Thoracic aorta (tissue), 2 donors: ENCODE measurements at regions not wholly inside any gene's neighbourhood (a gene's known extent, or its start where the extent isn't known, plus 50 kb on each side); places are given as distances from the start of the nearest gene placed in this dataset.

ENCODE experiments used
- ATAC-seq: fragments of 150-250 bp; one replicate; pipeline ENCODE4 v1.8.0; 2017; ENCODE audit warnings: low read depth; ENCODE audit not compliant: insufficient number of reproducible peaks, low FRiP score
- DNase-seq: peaks from one replicate; pipeline ENCODE4 v3.0.0-alpha.2; 2020; ENCODE audit warnings: low spot score
- H3K27ac ChIP-seq, 2 donors: fragments of 200-600 bp; sonication (generic); 1 replicate in 1 of 2; 2 replicates in 1 of 2; pipeline ENCODE4 v1.5.1; 2016; ENCODE audit warnings: mild to moderate bottlenecking in 2 of 2, moderate library complexity in 2 of 2
- H3K27me3 ChIP-seq: fragments of 200-600 bp; sonication (generic); replicated peaks from 2 replicates; pipeline ENCODE4 v1.6.0; 2016; ENCODE audit warnings: mild to moderate bottlenecking; ENCODE audit not compliant: insufficient read depth
- H3K36me3 ChIP-seq: fragments of 200-600 bp; sonication (generic); one replicate; pipeline ENCODE4 v1.5.1; 2016
- H3K4me1 ChIP-seq, 2 donors: fragments of 200-600 bp; sonication (generic); 1 replicate in 1 of 2; 2 replicates in 1 of 2; pipeline versions ENCODE4 v1.5.1 to v1.6.0; 2016; ENCODE audit warnings: low read depth in 2 of 2, mild to moderate bottlenecking in 1 of 2; ENCODE audit not compliant: control insufficient read depth in 1 of 2
- H3K4me3 ChIP-seq: fragments of 200-600 bp; sonication (generic); 2 replicates; pipeline ENCODE4 v1.5.1; 2016; ENCODE audit warnings: mild to moderate bottlenecking
- H3K9me3 ChIP-seq: fragments of 200-600 bp; sonication (generic); 2 replicates; pipeline ENCODE4 v1.5.1; 2016
- TF ChIP-seq, protein P1 (sequence below): fragments of 200-600 bp; sonication (generic); IDR thresholded peaks from one replicate; pipeline ENCODE4 v1.5.1; 2019; ENCODE audit warnings: antibody characterized with exemption

DNA sequence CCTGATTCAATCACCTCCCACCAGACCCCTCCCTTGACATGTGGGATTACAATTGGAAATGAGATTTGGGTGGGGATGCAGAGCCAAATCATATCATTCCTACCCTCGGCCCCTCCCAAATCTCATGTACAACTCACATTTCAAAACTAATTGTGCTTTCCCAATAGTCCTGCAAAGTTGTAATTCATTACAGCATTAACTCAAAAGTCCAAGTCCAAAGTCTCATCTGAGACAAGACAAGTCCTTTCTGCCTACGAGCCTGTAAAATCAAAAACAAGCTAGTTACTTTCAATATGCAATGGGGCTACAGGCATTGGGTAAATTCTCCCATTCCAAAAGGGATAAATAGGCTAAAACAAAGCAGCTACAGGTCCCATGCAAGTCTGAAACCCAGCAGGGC, 634.6 kb downstream of the SLC6A15 start:
- no peak for DNase-seq
- H3K9me3 ChIP-seq, result no peaks in the 10 kb centered on the region
- no peak for ATAC-seq
- no peaks in the 10 kb centered on the region for H3K36me3 ChIP-seq
- H3K4me1 ChIP-seq, result no peaks in the 10 kb centered on the region
- no peak overlapping the region for H3K4me3 ChIP-seq
- H3K27me3 ChIP-seq, result no peaks in the 10 kb centered on the region
- TF ChIP-seq, protein P1, sequence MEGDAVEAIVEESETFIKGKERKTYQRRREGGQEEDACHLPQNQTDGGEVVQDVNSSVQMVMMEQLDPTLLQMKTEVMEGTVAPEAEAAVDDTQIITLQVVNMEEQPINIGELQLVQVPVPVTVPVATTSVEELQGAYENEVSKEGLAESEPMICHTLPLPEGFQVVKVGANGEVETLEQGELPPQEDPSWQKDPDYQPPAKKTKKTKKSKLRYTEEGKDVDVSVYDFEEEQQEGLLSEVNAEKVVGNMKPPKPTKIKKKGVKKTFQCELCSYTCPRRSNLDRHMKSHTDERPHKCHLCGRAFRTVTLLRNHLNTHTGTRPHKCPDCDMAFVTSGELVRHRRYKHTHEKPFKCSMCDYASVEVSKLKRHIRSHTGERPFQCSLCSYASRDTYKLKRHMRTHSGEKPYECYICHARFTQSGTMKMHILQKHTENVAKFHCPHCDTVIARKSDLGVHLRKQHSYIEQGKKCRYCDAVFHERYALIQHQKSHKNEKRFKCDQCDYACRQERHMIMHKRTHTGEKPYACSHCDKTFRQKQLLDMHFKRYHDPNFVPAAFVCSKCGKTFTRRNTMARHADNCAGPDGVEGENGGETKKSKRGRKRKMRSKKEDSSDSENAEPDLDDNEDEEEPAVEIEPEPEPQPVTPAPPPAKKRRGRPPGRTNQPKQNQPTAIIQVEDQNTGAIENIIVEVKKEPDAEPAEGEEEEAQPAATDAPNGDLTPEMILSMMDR, result no peak
- no peak overlapping the region for H3K27ac ChIP-seq

DNA sequence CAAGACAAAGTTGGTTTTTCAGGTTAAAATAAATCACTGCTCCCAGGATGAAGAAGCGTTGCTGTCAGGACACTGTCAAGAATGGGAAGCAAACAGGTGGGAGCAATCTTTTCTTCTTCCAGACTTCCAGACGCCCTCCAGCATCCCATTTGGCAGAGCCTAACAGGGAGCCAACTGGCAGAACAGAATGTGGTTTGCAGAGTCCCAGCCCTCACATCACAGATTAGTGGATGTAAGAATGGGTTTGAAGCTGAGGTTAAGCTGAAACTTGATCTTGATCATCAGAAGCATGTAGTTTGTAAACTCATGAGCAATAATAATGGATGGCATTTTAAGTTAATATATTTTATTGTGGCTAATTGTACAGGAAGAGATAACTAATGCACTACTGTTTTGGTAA, 636.4 kb downstream of the SLC6A15 start:
- Histone ChIP-seq H3K36me3 (no peaks in the 10 kb centered on the region), H3K9me3 (no peaks in the 10 kb centered on the region), H3K27ac (no peak overlapping the region), H3K27me3 (no peaks in the 10 kb centered on the region), H3K4me1 (no peaks in the 10 kb centered on the region), H3K4me3 (no peak overlapping the region)
- TF ChIP-seq, protein P1, result no peak
- ATAC-seq (no peak), DNase-seq (no peak)

DNA sequence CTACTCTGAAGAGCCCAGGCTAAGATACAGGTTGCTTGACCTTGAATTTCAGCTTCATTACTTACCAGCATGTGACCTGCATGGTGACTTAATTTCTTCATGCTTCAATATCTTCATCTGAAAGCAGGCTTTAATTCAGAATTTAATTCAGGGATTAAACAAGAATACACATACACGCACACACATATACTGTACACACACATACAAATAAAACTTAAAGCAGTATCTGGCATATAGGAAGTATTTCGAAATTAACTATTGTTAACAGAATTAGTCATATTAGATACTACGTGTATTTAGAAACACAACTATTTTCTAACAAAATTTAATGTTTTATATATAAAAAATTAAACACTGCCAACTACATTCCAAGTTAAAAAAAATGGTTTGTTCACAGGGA, 640.3 kb downstream of the SLC6A15 start:
- no peaks in the 10 kb centered on the region for H3K36me3 ChIP-seq
- H3K9me3 ChIP-seq, result no peaks in the 10 kb centered on the region
- H3K27me3 ChIP-seq, result no peaks in the 10 kb centered on the region
- TF ChIP-seq, protein P1, result no peak
- ATAC-seq (no peak), DNase-seq (no peak)
- H3K4me1 ChIP-seq, result no peaks in the 10 kb centered on the region
- H3K27ac ChIP-seq, result no peak overlapping the region
- H3K4me3 ChIP-seq, result no peak overlapping the region

DNA sequence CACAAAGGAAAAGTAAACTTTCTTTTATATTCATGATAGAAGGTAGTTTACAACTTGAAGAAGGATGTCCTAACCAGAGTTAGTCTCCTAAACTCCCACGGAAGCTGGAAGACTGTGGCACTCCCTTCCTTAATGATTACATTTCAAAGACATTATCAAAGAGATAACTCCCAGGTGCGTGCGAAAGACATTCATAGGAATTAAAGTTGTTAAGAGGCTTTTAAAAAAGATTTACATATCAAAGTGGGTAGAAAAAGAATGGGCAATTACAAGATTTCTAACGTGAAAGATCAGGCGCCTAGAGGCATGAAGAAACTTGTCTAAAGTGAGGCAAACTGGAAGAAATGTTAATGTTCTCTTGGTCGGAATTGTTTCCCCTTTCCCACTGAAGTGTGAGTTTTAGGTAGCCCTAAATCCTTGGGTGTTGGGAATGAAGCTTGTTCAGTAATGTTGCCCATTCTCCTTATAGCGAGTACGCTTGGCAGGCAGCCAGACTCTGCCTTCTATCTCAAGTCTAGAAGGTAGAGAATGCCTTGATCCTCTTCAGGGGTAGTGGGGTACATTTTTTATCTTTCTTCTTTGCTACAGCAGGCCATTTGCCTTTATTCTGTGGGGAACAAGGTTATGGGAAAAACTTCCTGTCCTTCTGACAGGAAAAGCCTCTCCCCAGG, 642.0 kb downstream of the SLC6A15 start:
- H3K4me3 ChIP-seq, result no peak overlapping the region
- H3K27me3 ChIP-seq, result no peaks in the 10 kb centered on the region
- H3K36me3 ChIP-seq, result no peaks in the 10 kb centered on the region
- H3K4me1 ChIP-seq, result no peaks in the 10 kb centered on the region
- ATAC-seq, result no peak
- H3K9me3 ChIP-seq, result no peaks in the 10 kb centered on the region
- DNase-seq, result no peak
- H3K27ac ChIP-seq, result no peak overlapping the region
- TF ChIP-seq, protein P1, result no peak

DNA sequence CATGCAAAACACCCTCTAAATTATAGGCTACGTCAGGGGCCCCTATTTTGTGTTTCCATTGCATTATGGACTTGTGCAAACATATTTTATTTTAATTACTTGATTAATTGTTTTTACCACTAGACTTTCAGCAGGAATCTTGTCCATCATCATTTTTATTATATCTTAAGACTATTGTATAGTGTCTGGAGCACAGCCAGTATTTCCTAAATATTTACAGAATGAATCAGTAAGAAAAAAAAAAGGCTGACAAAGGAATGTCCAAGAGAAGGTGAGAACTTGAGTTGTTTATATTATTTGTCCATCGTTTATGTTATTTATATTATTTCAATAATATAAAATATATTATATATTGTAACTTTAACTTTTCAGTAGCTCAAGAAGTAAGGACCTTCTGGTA, 664.7 kb downstream of the SLC6A15 start:
- DNase-seq, result no peak
- H3K4me3 ChIP-seq, result no peak overlapping the region
- H3K9me3 ChIP-seq, result no peaks in the 10 kb centered on the region
- ATAC-seq, result no peak
- TF ChIP-seq, protein P1, result no peak
- no peaks in the 10 kb centered on the region for H3K4me1 ChIP-seq
- H3K27me3 ChIP-seq, result no peaks in the 10 kb centered on the region
- H3K36me3 ChIP-seq, result no peaks in the 10 kb centered on the region
- no peak overlapping the region for H3K27ac ChIP-seq
